Stomach (tissue), 8 donors: ENCODE measurements at regions not wholly inside any gene's neighbourhood (a gene's known extent, or its start where the extent isn't known, plus 50 kb on each side); places are given as distances from the start of the nearest gene placed in this dataset.

ENCODE experiments used
- DNase-seq, 2 donors: peaks; one replicate each; pipeline versions ENCODE4 v3.0.0 to v3.0.0-alpha.2; 2013 to 2019
- H3K27ac ChIP-seq, 5 donors: fragments of 200-600 bp in 4 of 5; sonication (generic) in 4 of 5; one replicate each; pipeline ENCODE4 v1.5.1; 2013 to 2019; ENCODE audit warnings: mild to moderate bottlenecking in 1 of 5, moderate library complexity in 1 of 5
- H3K27me3 ChIP-seq, 3 donors: fragments of 200-600 bp; sonication (generic); one replicate each; pipeline ENCODE4 v1.5.1; 2017 to 2019; ENCODE audit warnings: mixed run types in 1 of 3
- H3K36me3 ChIP-seq, 4 donors: fragments of 200-600 bp; sonication (generic); 1 replicate in 3 of 4; 2 replicates in 1 of 4; pipeline ENCODE4 v1.5.1; 2016 to 2019
- H3K4me1 ChIP-seq, 4 donors: fragments of 200-600 bp; sonication (generic); one replicate each; pipeline ENCODE4 v1.5.1; 2016 to 2019
- H3K4me3 ChIP-seq, 4 donors: fragments of 200-600 bp; sonication (generic) in 3 of 4; one replicate each; pipeline ENCODE4 v1.5.1; 2016 to 2019; ENCODE audit warnings: mild to moderate bottlenecking in 1 of 4
- H3K9me3 ChIP-seq, 4 donors: fragments of 200-600 bp; sonication (generic); one replicate each; pipeline ENCODE4 v1.5.1; 2016 to 2019
- EP300 ChIP-seq: sonication (generic); formaldehyde crosslinking; IDR thresholded peaks from one replicate; pipeline ENCODE4 v1.6.1; 2017; ENCODE audit warnings: antibody characterized with exemption
- POLR2A ChIP-seq, 4 donors: fragments of 450-650 bp; IDR thresholded peaks; one replicate each; pipeline ENCODE4 v1.6.1; 2016; ENCODE audit warnings: antibody characterized with exemption in 4 of 4, control low read depth in 2 of 4, mild to moderate bottlenecking in 1 of 4, moderate library complexity in 1 of 4
- POLR2AphosphoS5 ChIP-seq, 3 donors: sonication (generic); formaldehyde crosslinking; IDR thresholded peaks; one replicate each; pipeline ENCODE4 v1.6.1; 2016; ENCODE audit warnings: antibody characterized with exemption in 3 of 3
- WGBS, 5 donors: extraction: QIAGEN DNeasy Blood & Tissue Kit in 3 of 5; methylation state at CpG; one replicate each; pipeline versions ENCODE4 v1.1.5 to v1.1.7; 2013 to 2018; 5-methylcytosine and 5-hydroxymethylcytosine counted together
- intact Hi-C: fragments of 100-400 bp; cut with DNase I; formaldehyde crosslinking; loops from one replicate; pipeline ENCODE4 v1.15.1; 2023; ENCODE audit warnings: low total_unique reads
- TF ChIP-seq, protein P1 (sequence below), 7 experiments: fragments of 450-650 bp in 4 of 7; fragments of 200-600 bp in 3 of 7; sonication (generic) in 3 of 7; IDR thresholded peaks; one replicate each; pipeline ENCODE4 v1.5.1; 2016 to 2019; ENCODE audit warnings: antibody characterized with exemption in 7 of 7, control low read depth in 2 of 7, mild to moderate bottlenecking in 1 of 7
- donor health status: healthy with polysubstance abuse.
- donor health status: Bipolar disorder and iron deficiency.
- donor health status: healthy.

DNA sequence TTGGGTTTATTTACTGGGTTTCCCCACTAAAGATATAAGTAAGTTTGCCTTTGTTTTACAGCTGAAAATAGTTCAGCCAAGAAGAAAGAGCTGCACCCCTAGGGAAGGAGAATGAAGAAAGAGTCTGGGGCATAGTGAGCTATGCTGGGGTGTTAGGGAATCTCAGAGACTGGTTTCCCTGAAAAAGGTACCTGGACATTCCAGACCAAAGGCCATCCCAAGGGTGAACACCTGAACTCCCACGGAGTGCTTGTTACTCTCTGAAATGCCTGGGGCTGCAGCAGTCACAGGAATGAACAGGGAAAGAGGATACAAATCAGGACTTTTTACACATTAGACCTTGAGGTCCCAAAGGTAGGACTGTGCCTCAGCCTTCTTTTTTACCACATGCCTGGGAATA is 337.6 kb upstream of the SLC10A2 start:
- Histone ChIP-seq H3K4me3 (no peak overlapping the region), H3K4me1 (no peaks in the 10 kb centered on the region), H3K27ac (no peak overlapping the region), H3K27me3 (no peaks in the 10 kb centered on the region), H3K9me3 (peaks cover 0 to 1% (median under 1%) of the 10 kb centered on the region in 4 donors), H3K36me3 (no peaks in the 10 kb centered on the region)
- TF ChIP-seq, protein P1, sequence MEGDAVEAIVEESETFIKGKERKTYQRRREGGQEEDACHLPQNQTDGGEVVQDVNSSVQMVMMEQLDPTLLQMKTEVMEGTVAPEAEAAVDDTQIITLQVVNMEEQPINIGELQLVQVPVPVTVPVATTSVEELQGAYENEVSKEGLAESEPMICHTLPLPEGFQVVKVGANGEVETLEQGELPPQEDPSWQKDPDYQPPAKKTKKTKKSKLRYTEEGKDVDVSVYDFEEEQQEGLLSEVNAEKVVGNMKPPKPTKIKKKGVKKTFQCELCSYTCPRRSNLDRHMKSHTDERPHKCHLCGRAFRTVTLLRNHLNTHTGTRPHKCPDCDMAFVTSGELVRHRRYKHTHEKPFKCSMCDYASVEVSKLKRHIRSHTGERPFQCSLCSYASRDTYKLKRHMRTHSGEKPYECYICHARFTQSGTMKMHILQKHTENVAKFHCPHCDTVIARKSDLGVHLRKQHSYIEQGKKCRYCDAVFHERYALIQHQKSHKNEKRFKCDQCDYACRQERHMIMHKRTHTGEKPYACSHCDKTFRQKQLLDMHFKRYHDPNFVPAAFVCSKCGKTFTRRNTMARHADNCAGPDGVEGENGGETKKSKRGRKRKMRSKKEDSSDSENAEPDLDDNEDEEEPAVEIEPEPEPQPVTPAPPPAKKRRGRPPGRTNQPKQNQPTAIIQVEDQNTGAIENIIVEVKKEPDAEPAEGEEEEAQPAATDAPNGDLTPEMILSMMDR (IDR thresholded peaks at IDR 0.05): no peak
- TF ChIP-seq EP300 (no peak), POLR2A (IDR thresholded peaks at IDR 0.05) (no peak), POLR2AphosphoS5 (IDR thresholded peaks at IDR 0.05) (no peak)
- WGBS, 5 donors: 22 to 52% (median 41%) methylated on average over 1 of the region's 1 CpG
- DNase-seq: no peak
- intact Hi-C loops: no loop called here

DNA sequence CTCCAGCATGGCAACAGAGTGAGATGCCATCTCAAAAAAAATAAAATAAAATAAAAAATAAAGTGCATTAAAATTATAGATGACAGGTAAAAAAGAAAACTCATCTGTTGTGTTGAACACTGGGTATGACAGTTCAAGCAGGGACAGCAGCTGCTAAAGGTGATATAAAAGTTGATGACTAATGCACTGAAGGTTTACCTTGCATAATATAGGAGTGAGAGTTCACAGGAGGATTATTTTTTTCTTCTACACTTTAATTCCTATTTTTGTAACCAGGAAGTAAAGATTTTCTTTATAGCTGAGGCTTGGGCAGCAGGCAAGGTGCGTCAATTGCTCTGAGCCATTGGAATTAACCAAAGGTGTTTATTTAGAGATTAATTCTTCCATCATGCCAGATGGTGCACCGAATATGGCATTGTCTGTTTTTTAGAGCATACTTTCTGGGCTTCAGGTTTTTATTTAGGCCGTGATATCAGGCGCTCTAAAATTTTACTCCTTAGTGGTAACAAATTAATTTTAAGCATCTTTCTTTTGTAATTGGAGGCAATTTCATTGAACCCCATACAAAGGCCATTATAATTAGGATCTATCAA is 337.0 kb upstream of the SLC10A2 start:
- H3K4me1 ChIP-seq: no peaks in the 10 kb centered on the region
- TF ChIP-seq POLR2AphosphoS5 (IDR thresholded peaks at IDR 0.05) (no peak), POLR2A (IDR thresholded peaks at IDR 0.05) (no peak), EP300 (no peak)
- TF ChIP-seq, protein P1 (IDR thresholded peaks at IDR 0.05): no peak
- intact Hi-C loops: no loop called here
- no peak overlapping the region for H3K4me3 ChIP-seq
- H3K27ac ChIP-seq: no peak overlapping the region
- no peaks in the 10 kb centered on the region for H3K36me3 ChIP-seq
- no peak for DNase-seq
- H3K9me3 ChIP-seq: peaks cover 0 to 7% (median 3%) of the 10 kb centered on the region in 4 donors
- H3K27me3 ChIP-seq: no peaks in the 10 kb centered on the region
- WGBS, 5 donors: 63 to 89% (median 80%) methylated on average over 4 of the region's 4 CpGs

- no peaks in the 10 kb centered on the region for H3K27me3 ChIP-seq
- TF ChIP-seq POLR2AphosphoS5 (IDR thresholded peaks at IDR 0.05) (no peak), EP300 (no peak), POLR2A (IDR thresholded peaks at IDR 0.05) (no peak)
- TF ChIP-seq, protein P1 (IDR thresholded peaks at IDR 0.05): no peak
- H3K9me3 ChIP-seq: peaks cover 0 to 9% (median 4%) of the 10 kb centered on the region in 4 donors
- intact Hi-C loops: no loop called here
- DNase-seq: no peak
- no peaks in the 10 kb centered on the region for H3K36me3 ChIP-seq
- 70 to 84% (median 78%) methylated on average over 2 of the region's 2 CpGs for WGBS, 5 donors
- no peak overlapping the region for H3K27ac ChIP-seq
- no peaks in the 10 kb centered on the region for H3K4me1 ChIP-seq
- no peak overlapping the region for H3K4me3 ChIP-seq
Observed at GRCh38 chr13:103395139-103395538, 328.9 kb upstream of the SLC10A2 start.

DNA sequence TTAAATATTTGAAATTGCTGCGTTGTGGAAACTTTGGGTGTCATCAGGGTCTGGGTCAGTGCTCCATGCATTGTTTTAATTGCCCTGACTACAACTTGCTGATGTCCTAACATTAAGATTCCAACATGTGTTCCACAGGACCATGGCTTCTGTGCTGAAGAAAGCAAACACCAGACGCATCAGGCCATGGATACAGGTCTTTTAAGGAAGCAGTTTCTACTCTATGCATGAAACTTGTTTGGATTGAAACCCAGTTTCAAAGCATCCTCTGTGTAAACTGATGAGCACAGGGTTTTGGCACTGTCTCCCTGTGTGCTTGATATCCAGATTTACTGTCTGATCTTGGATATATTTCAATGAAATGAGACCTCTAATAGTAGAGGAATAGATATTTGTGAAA is 328.4 kb upstream of the SLC10A2 start:
- WGBS, 5 donors: 55 to 73% (median 65%) methylated on average over 2 of the region's 2 CpGs
- H3K4me3 ChIP-seq: no peak overlapping the region
- no peaks in the 10 kb centered on the region for H3K27me3 ChIP-seq
- intact Hi-C loops: no loop called here
- H3K27ac ChIP-seq: no peak overlapping the region
- DNase-seq: no peak
- H3K4me1 ChIP-seq: no peaks in the 10 kb centered on the region
- peaks cover 0 to 9% (median 4%) of the 10 kb centered on the region in 4 donors for H3K9me3 ChIP-seq
- H3K36me3 ChIP-seq: no peaks in the 10 kb centered on the region
- TF ChIP-seq POLR2AphosphoS5 (IDR thresholded peaks at IDR 0.05) (no peak), POLR2A (IDR thresholded peaks at IDR 0.05) (no peak), EP300 (no peak)
- TF ChIP-seq, protein P1 (IDR thresholded peaks at IDR 0.05): no peak
